ENCODE measurements at regions not wholly inside any gene's neighbourhood (a gene's known extent, or its start where the extent isn't known, plus 50 kb on each side); places are given as distances from the start of the nearest gene placed in this dataset.

DNA sequence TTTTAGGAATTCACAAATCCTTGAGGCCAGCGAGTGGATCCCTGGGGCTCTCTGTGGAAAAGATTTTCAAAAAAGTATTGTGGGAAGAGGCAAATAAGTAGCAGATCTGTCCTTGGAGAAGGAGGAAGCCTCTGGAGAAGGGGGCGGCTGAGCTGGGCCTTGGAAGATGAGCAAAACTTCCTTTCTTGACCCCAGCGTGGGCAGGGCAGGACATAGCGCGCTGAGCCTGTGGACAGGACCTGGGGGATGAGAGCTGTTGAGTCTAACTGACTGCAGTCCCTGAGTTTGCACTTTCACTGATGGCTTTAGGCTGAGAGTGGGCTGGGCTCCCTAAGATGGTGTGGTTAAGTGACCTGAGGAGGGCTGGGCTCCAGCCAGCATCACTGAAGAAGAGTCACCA is 170.2 kb upstream of the GALNT2 start:
- H3K4me3 ChIP-seq (ENCODE audit: low read depth, low read length), result no peak overlapping the region
- ChIA-PET POLR2A (no interaction called here), CTCF (no interaction called here)
- DNase-seq (ENCODE audit: low read depth), result no peak
- H3K27me3 ChIP-seq (ENCODE audit: control insufficient read depth, insufficient read depth, low read length), result no peaks in the 10 kb centered on the region
- TF ChIP-seq, protein P1, sequence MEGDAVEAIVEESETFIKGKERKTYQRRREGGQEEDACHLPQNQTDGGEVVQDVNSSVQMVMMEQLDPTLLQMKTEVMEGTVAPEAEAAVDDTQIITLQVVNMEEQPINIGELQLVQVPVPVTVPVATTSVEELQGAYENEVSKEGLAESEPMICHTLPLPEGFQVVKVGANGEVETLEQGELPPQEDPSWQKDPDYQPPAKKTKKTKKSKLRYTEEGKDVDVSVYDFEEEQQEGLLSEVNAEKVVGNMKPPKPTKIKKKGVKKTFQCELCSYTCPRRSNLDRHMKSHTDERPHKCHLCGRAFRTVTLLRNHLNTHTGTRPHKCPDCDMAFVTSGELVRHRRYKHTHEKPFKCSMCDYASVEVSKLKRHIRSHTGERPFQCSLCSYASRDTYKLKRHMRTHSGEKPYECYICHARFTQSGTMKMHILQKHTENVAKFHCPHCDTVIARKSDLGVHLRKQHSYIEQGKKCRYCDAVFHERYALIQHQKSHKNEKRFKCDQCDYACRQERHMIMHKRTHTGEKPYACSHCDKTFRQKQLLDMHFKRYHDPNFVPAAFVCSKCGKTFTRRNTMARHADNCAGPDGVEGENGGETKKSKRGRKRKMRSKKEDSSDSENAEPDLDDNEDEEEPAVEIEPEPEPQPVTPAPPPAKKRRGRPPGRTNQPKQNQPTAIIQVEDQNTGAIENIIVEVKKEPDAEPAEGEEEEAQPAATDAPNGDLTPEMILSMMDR (IDR thresholded peaks at IDR 0.05; ENCODE audit: insufficient read depth, low read depth, low read length), result no peak
- H3K36me3 ChIP-seq (ENCODE audit: control insufficient read depth, insufficient read depth, low read length), result no peaks in the 10 kb centered on the region

DNA sequence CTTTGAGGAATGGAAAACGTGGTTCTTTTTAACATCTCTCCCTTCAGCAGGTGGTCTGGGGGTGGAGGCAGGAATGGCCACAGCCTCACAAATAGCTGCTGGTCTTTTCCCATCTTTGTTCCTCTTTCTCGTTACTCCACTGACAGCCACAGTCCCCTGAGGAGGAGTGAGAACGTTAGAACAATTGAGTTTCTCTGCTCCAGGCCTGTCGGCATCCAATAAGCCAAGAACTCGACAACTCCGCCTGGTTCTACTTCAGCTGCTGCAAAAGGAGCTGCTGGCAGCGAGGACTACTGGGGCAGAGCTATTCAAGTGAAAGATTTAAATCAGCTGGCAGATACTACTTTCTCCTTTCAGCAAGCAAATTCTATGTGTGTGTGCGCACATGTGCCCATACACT is 169.5 kb upstream of the GALNT2 start:
- Histone ChIP-seq H3K4me3 (ENCODE audit: low read depth, low read length) (no peak overlapping the region), H3K27me3 (ENCODE audit: control insufficient read depth, insufficient read depth, low read length) (no peaks in the 10 kb centered on the region), H3K36me3 (ENCODE audit: control insufficient read depth, insufficient read depth, low read length) (no peaks in the 10 kb centered on the region)
- POLR2A ChIA-PET, result no interaction called here
- no peak for DNase-seq (ENCODE audit: low read depth)
- TF ChIP-seq, protein P1 (IDR thresholded peaks at IDR 0.05; ENCODE audit: insufficient read depth, low read depth, low read length), result no peak
- CTCF ChIA-PET, result interaction anchor here (1.2 kb wide), 1 partner anchor 10 kb away, joined by 3 read pairs; no protein-coding TSS in a partner anchor

DNA sequence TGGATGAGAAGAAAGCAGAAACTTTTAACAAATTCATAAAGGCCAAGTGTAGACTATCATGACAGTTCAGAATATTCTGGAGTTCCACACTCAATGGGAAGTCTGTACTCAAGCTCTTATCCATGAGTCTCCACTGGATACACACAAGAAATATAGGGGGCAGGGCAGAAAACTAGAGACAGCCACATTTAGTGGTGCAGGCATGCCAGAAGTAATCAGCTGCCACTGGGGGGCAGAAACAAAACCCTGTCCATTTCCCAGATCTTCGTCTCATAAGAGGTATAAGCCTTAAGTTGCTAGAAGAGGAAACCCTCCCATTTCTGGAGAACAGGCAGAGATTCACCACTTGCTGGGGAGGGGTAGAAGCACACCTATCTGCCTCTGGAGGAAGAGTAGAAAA is 166.8 kb upstream of the GALNT2 start:
- H3K4me3 ChIP-seq (ENCODE audit: low read depth, low read length), result no peak overlapping the region
- ChIA-PET POLR2A (no interaction called here), CTCF (interaction anchor here (1.3 kb wide), 1 partner anchor 239 kb away, joined by 4 read pairs; no protein-coding TSS in a partner anchor)
- no peak for DNase-seq (ENCODE audit: low read depth)
- no peaks in the 10 kb centered on the region for H3K36me3 ChIP-seq (ENCODE audit: control insufficient read depth, insufficient read depth, low read length)
- TF ChIP-seq, protein P1 (IDR thresholded peaks at IDR 0.05; ENCODE audit: insufficient read depth, low read depth, low read length), result no peak
- H3K27me3 ChIP-seq (ENCODE audit: control insufficient read depth, insufficient read depth, low read length), result no peaks in the 10 kb centered on the region

DNA sequence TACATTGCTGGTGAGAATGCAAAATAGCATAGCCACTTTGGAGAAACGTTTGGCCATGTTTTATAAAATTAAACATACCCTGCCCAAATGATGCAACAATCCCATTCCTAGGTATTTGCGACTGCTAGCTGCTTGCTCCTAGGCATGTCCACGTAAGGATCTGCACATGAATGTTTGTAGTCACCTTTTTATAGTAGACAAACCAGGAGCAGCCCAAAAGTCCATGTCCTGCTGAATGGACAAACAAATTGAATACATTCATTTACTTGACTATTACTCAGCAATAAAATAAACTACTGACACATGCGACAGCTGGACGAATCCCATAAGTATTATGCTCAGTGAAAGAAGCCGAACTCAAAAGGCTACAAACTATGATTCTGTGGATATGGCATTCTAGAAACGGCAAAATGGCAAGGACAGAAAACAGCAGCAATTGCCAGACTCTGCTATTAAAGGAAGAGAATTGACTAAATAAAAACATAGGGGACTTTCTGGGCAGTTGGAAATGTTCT is 161.9 kb upstream of the GALNT2 start:
- no peak for DNase-seq (ENCODE audit: low read depth)
- H3K36me3 ChIP-seq (ENCODE audit: control insufficient read depth, insufficient read depth, low read length), result no peaks in the 10 kb centered on the region
- TF ChIP-seq, protein P1 (IDR thresholded peaks at IDR 0.05; ENCODE audit: insufficient read depth, low read depth, low read length), result no peak
- ChIA-PET POLR2A (no interaction called here), CTCF (interaction anchor here (1.4 kb wide), 1 partner anchor 10 kb away, joined by 5 read pairs; no protein-coding TSS in a partner anchor)
- H3K4me3 ChIP-seq (ENCODE audit: low read depth, low read length), result no peak overlapping the region
- H3K27me3 ChIP-seq (ENCODE audit: control insufficient read depth, insufficient read depth, low read length), result no peaks in the 10 kb centered on the region

DNA sequence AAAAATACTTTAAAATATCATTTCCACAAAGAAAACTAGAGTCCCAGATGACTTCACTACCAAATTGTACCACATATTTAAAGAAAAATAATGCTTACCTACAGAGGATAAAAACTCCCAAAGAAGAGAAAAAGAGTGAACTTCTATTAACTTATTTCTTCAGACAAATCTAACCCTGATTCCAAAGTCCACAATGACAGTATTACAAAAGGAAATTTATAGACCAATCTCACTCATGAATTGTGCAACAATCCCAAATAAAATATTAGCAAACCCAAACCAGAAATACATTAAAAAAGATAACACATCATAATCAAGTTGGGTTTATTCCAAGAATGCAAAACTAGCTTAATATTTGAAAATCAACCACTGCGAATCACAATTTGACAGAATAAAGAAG is 161.4 kb upstream of the GALNT2 start:
- ChIA-PET POLR2A (no interaction called here), CTCF (interaction anchor here (0.7 kb wide), 1 partner anchor 409 kb away, joined by 3 read pairs; no protein-coding TSS in a partner anchor)
- Histone ChIP-seq H3K27me3 (ENCODE audit: control insufficient read depth, insufficient read depth, low read length) (no peaks in the 10 kb centered on the region), H3K4me3 (ENCODE audit: low read depth, low read length) (no peak overlapping the region), H3K36me3 (ENCODE audit: control insufficient read depth, insufficient read depth, low read length) (no peaks in the 10 kb centered on the region)
- no peak for DNase-seq (ENCODE audit: low read depth)
- TF ChIP-seq, protein P1 (IDR thresholded peaks at IDR 0.05; ENCODE audit: insufficient read depth, low read depth, low read length), result no peak
